ENCODE measurements at regions not wholly inside any gene's neighbourhood (a gene's known extent, or its start where the extent isn't known, plus 50 kb on each side); places are given as distances from the start of the nearest gene placed in this dataset.
"Not testable (repeated sequence)": the region's sequence is repeated elsewhere in the genome, so short reads cannot be mapped to it uniquely, and the experiment has no call there.

DNA sequence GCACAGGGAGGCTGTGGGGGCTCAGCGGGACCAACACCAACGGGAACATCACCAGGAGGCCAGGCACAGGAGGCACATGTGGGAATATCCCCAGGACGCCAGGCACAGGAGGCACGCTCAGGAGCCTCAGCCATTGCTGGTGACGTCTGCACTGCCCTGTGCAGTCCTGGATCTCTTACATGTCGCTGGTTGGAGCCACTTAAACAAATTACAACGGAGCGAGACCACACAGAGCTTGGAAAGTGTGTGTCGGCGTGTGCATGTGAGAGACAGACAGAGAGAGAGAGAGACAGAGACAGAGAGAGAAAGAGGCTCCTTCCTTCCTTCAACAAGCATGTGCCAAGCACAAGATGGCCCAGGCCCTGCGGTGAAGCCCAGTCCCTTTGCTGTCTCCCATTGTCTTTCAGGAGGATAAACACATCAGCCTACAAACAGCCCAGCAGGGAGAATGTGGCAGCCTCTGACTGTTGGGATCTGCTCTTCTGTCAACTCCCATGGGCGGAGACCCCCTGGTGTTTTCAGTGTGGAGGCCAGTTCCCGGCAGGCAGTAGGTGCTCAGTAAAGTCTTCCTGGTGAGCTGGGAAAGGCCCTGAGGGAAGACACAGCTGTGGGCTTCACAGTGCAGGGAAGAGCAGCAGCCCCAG is 112.7 kb upstream of the THBS2 start:
- no peaks in the 10 kb centered on the region for H3K36me3 ChIP-seq
- H3K27me3 ChIP-seq: no peaks in the 10 kb centered on the region
- no peaks in the 10 kb centered on the region for H3K9me3 ChIP-seq
- no peak overlapping the region for H3K4me3 ChIP-seq
- intact Hi-C loops (cut with DNase I): no loop called here
- WGBS, 2 donors: 81 to 84% methylated on average over 13 of the region's 13 CpGs
- ATAC-seq: no peak
- FAIRE-seq: no peak
- no peak for TF ChIP-seq CTCF (IDR thresholded peaks at IDR 0.05)
- H3K27ac ChIP-seq: no peak overlapping the region
- no peaks in the 10 kb centered on the region for H3K4me1 ChIP-seq
- DNase-seq: no peak

DNA sequence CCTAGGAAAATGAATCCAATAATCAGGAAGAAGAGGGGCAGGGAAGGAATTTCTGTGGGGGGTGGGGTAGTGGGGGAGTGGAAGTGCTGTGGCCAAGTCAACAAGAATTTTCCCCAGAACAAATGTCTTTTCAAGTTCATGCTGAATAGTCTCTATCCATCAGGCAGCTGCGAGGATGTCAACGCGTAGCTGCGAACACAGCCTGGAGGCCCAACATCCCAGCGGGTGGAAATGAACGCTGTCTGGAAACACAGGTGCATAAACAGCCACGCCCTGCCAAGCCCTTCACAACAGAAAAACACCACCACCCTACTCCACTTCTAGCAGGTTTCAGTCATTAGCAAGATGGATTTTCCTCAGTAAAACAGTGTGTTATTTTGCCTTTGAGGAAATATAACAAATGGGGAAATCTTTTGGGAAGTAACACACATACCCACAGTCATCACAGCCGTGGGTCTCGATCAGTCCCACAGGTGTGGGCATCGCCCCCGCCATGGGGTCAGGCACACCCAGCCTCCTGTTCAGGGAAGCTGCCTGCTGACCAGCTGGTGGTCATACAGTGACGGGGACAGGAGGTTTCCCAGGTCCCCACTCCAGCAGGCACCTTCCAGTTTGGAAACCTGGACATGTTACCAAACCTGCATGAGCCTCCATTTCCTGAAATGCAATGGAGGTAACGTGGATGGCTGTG is 112.1 kb upstream of the THBS2 start:
- H3K9me3 ChIP-seq: no peaks in the 10 kb centered on the region
- no peaks in the 10 kb centered on the region for H3K4me1 ChIP-seq
- DNase-seq (no peak), ATAC-seq (no peak), FAIRE-seq (no peak)
- 69 to 82% methylated on average over 13 of the region's 13 CpGs for WGBS, 2 donors
- no peak overlapping the region for H3K27ac ChIP-seq
- intact Hi-C loops (cut with DNase I): no loop called here
- no peaks in the 10 kb centered on the region for H3K27me3 ChIP-seq
- no peak for TF ChIP-seq CTCF (IDR thresholded peaks at IDR 0.05)
- H3K36me3 ChIP-seq: no peaks in the 10 kb centered on the region
- H3K4me3 ChIP-seq: no peak overlapping the region

- no peak for TF ChIP-seq CTCF (IDR thresholded peaks at IDR 0.05)
- Histone ChIP-seq H3K4me1 (no peaks in the 10 kb centered on the region), H3K27me3 (no peaks in the 10 kb centered on the region), H3K4me3 (no peak overlapping the region), H3K36me3 (no peaks in the 10 kb centered on the region), H3K27ac (no peak overlapping the region), H3K9me3 (no peaks in the 10 kb centered on the region)
- intact Hi-C loops (cut with DNase I): no loop called here
- DNase-seq: no peak
- no peak for FAIRE-seq
- WGBS, 2 donors: 49 to 61% methylated on average over 9 of the region's 9 CpGs
- ATAC-seq: no peak
These were observed 109.9 kb upstream of the THBS2 start for GRCh38 chr6:169363590-169363989.

DNA sequence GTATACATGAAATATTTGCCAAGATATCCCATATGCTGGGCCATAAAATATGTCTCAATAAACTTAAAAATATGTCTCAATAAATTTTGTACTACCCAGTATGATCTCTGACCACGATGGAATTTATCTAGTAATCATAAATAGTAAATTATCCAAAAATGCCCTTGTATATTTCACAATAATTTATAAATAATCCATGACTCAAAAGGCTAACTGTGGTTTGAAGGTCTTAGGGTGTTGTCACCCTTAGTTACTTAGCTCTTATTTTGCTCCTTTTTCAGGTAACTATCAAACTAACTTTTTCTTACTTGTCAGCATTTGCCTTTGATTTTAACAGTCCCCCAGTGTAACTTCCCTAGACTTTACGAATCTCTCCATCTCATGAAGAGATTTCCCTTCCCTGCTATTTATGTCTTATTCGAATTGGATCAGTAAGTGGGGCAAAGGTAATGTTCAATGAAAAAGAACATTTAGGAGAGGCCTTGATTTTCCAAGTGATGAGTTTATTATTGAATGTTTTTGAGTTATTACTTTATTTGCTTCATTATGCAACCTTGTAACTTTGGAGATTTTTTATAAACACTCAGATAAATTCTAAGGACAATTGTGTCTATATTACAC is 109.0 kb upstream of the THBS2 start:
- no peak for TF ChIP-seq CTCF (IDR thresholded peaks at IDR 0.05)
- WGBS, 2 donors: 55 to 63% methylated on average over 3 of the region's 3 CpGs

GRCh38 chr6:169355001-169355400 is 101.4 kb upstream of the THBS2 start:
- H3K27ac ChIP-seq, FAIRE-seq: not testable (repeated sequence)
- WGBS, 2 donors: 41 to 47% methylated on average over 3 of the region's 3 CpGs

More for the DNA sequence above, 109.0 kb upstream of the THBS2 start:
- Histone ChIP-seq H3K4me3 (no peak overlapping the region), H3K27me3 (no peaks in the 10 kb centered on the region), H3K27ac (no peak overlapping the region), H3K36me3 (no peaks in the 10 kb centered on the region), H3K4me1 (no peaks in the 10 kb centered on the region), H3K9me3 (no peaks in the 10 kb centered on the region)
- intact Hi-C loops (cut with DNase I): no loop called here
- FAIRE-seq (no peak), DNase-seq (no peak), ATAC-seq (no peak)

More at GRCh38 chr6:169355001-169355400, 101.4 kb upstream of the THBS2 start:
- H3K4me1 ChIP-seq; H3K27me3 ChIP-seq; H3K36me3 ChIP-seq; ATAC-seq; H3K4me3 ChIP-seq; DNase-seq; H3K9me3 ChIP-seq; intact Hi-C loops (cut with DNase I): not testable (repeated sequence)
